ENCODE measurements at regions not wholly inside any gene's neighbourhood (a gene's known extent, or its start where the extent isn't known, plus 50 kb on each side); places are given as distances from the start of the nearest gene placed in this dataset.

GRCh38 chr10:2438248-2438939 lies 629.0 kb upstream of the PFKP start:
- no peak for DNase-seq (ENCODE audit: low spot score)
- POLR2A ChIA-PET: no interaction called here
- intact Hi-C loops (cut with micrococcal nuclease; ENCODE audit: unreplicated experiment): no loop called here
- H3K4me3 ChIP-seq (ENCODE audit: low read depth, low read length, poor library complexity, severe bottlenecking): no peak overlapping the region
- no peak overlapping the region for H3K4me2 ChIP-seq (ENCODE audit: low read length)
- no peaks in the 10 kb centered on the region for H3K4me1 ChIP-seq (ENCODE audit: insufficient read depth, low read length, poor library complexity, severe bottlenecking)
- no peaks in the 10 kb centered on the region for H3K9me3 ChIP-seq (ENCODE audit: low read length)
- H3K27ac ChIP-seq (ENCODE audit: low read depth, low read length, poor library complexity, severe bottlenecking): no peak overlapping the region
- no TSS peak for BruUV-seq (replicated peaks)
- H3K36me3 ChIP-seq (ENCODE audit: insufficient read depth, low read length): no peaks in the 10 kb centered on the region
- no peaks in the 10 kb centered on the region for H3K9me2 ChIP-seq (ENCODE audit: insufficient read depth, low read length)
- TF ChIP-seq EZH2phosphoT487 (IDR thresholded peaks at IDR 0.05; ENCODE audit: borderline replicate concordance, low read depth, low read length): no peak
- no peaks in the 10 kb centered on the region for H4K20me1 ChIP-seq (ENCODE audit: insufficient read depth, low read length)
- CTCF ChIA-PET (ENCODE audit: unreplicated experiment): no interaction called here
- H2AFZ ChIP-seq (ENCODE audit: low read length): no peak overlapping the region
- no peaks in the 10 kb centered on the region for H3K79me2 ChIP-seq (ENCODE audit: insufficient read depth, low read depth, low read length)

DNA sequence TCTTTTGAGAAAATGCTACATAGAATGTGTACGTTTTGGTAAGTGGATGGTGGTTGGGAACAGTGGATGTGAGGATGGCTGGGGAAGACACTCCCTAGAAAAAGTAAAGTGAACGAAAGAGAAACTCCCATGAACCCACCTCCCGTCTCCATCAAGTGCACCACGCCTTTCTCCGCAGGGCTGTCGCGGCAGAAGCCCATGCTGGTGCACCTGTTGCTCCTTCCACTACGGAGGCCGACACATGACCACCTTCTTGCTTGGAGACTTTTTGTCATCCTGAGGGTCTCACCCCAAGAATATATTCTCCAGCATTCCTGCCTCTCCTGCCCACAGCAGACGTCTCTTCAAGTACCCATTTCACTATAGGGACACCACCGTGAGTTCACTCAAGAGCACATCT lies 630.4 kb upstream of the PFKP start:
- H3K4me3 ChIP-seq (ENCODE audit: low read depth, low read length, poor library complexity, severe bottlenecking): no peak overlapping the region
- no peak overlapping the region for H3K27ac ChIP-seq (ENCODE audit: low read depth, low read length, poor library complexity, severe bottlenecking)
- no peaks in the 10 kb centered on the region for H3K9me3 ChIP-seq (ENCODE audit: low read length)
- DNase-seq (ENCODE audit: low spot score): no peak
- no peak overlapping the region for H2AFZ ChIP-seq (ENCODE audit: low read length)
- intact Hi-C loops (cut with micrococcal nuclease; ENCODE audit: unreplicated experiment): no loop called here
- no peaks in the 10 kb centered on the region for H3K9me2 ChIP-seq (ENCODE audit: insufficient read depth, low read length)
- BruUV-seq (replicated peaks): no TSS peak
- H3K4me2 ChIP-seq (ENCODE audit: low read length): no peak overlapping the region
- ChIA-PET CTCF (ENCODE audit: unreplicated experiment) (no interaction called here), POLR2A (no interaction called here)
- H4K20me1 ChIP-seq (ENCODE audit: insufficient read depth, low read length): no peaks in the 10 kb centered on the region
- no peaks in the 10 kb centered on the region for H3K4me1 ChIP-seq (ENCODE audit: insufficient read depth, low read length, poor library complexity, severe bottlenecking)
- H3K79me2 ChIP-seq (ENCODE audit: insufficient read depth, low read depth, low read length): no peaks in the 10 kb centered on the region
- TF ChIP-seq CTCF (conservative IDR thresholded peaks at IDR 0.05; ENCODE audit: low read length): no peak
- no peak for TF ChIP-seq EZH2phosphoT487 (IDR thresholded peaks at IDR 0.05; ENCODE audit: borderline replicate concordance, low read depth, low read length)
- no peaks in the 10 kb centered on the region for H3K36me3 ChIP-seq (ENCODE audit: insufficient read depth, low read length)

- BruUV-seq (replicated peaks): no TSS peak
- no peak overlapping the region for H2AFZ ChIP-seq (ENCODE audit: low read length)
- H3K36me3 ChIP-seq (ENCODE audit: insufficient read depth, low read length): no peaks in the 10 kb centered on the region
- no peaks in the 10 kb centered on the region for H3K9me3 ChIP-seq (ENCODE audit: low read length)
- H3K4me1 ChIP-seq (ENCODE audit: insufficient read depth, low read length, poor library complexity, severe bottlenecking): no peaks in the 10 kb centered on the region
- no peak overlapping the region for H3K4me2 ChIP-seq (ENCODE audit: low read length)
- H3K4me3 ChIP-seq (ENCODE audit: low read depth, low read length, poor library complexity, severe bottlenecking): no peak overlapping the region
- no peaks in the 10 kb centered on the region for H4K20me1 ChIP-seq (ENCODE audit: insufficient read depth, low read length)
- ChIA-PET POLR2A (no interaction called here), CTCF (ENCODE audit: unreplicated experiment) (no interaction called here)
- no peak overlapping the region for H3K27ac ChIP-seq (ENCODE audit: low read depth, low read length, poor library complexity, severe bottlenecking)
- no peak for DNase-seq (ENCODE audit: low spot score)
- no peaks in the 10 kb centered on the region for H3K9me2 ChIP-seq (ENCODE audit: insufficient read depth, low read length)
- TF ChIP-seq EZH2phosphoT487 (IDR thresholded peaks at IDR 0.05; ENCODE audit: borderline replicate concordance, low read depth, low read length) (no peak), CTCF (conservative IDR thresholded peaks at IDR 0.05; ENCODE audit: low read length) (no peak)
- intact Hi-C loops (cut with micrococcal nuclease; ENCODE audit: unreplicated experiment): no loop called here
- no peaks in the 10 kb centered on the region for H3K79me2 ChIP-seq (ENCODE audit: insufficient read depth, low read depth, low read length)
Observed at GRCh38 chr10:2431961-2432360, 635.4 kb upstream of the PFKP start.
